ENCODE measurements at regions not wholly inside any gene's neighbourhood (a gene's known extent, or its start where the extent isn't known, plus 50 kb on each side); places are given as distances from the start of the nearest gene placed in this dataset.
"Not testable (repeated sequence)": the region's sequence is repeated elsewhere in the genome, so short reads cannot be mapped to it uniquely, and the experiment has no call there.

GRCh38 chr1:19554090-19554489 is 68.8 kb upstream of the CAPZB start:
- TF ChIP-seq CTCF (conservative IDR thresholded peaks at IDR 0.05): no peak
- H3K27ac ChIP-seq: no peak overlapping the region

GRCh38 chr1:19552291-19553010 is 67.1 kb upstream of the CAPZB start:
- no peak overlapping the region for H3K27ac ChIP-seq
- TF ChIP-seq CTCF (conservative IDR thresholded peaks at IDR 0.05): no peak

GRCh38 chr1:19551837-19552236 is 66.5 kb upstream of the CAPZB start:
- not testable (repeated sequence) for H3K27ac ChIP-seq

- not testable (repeated sequence) for H3K27ac ChIP-seq
Observed at GRCh38 chr1:19550437-19550836, 65.1 kb upstream of the CAPZB start.

GRCh38 chr1:19547814-19548213 is 62.5 kb upstream of the CAPZB start:
- H3K27ac ChIP-seq: no peak overlapping the region
- TF ChIP-seq CTCF (conservative IDR thresholded peaks at IDR 0.05): no peak

- H3K27ac ChIP-seq: no peak overlapping the region
- TF ChIP-seq CTCF (conservative IDR thresholded peaks at IDR 0.05): no peak
Observed at GRCh38 chr1:19536519-19536918, 51.2 kb upstream of the CAPZB start.

- no peak overlapping the region for H3K27ac ChIP-seq
- no peak for TF ChIP-seq CTCF (conservative IDR thresholded peaks at IDR 0.05)
Observed at GRCh38 chr1:19535214-19535613, 49.9 kb upstream of the CAPZB start.

All from VCaP (cell line).